ENCODE measurements at regions not wholly inside any gene's neighbourhood (a gene's known extent, or its start where the extent isn't known, plus 50 kb on each side); places are given as distances from the start of the nearest gene placed in this dataset.

DNA sequence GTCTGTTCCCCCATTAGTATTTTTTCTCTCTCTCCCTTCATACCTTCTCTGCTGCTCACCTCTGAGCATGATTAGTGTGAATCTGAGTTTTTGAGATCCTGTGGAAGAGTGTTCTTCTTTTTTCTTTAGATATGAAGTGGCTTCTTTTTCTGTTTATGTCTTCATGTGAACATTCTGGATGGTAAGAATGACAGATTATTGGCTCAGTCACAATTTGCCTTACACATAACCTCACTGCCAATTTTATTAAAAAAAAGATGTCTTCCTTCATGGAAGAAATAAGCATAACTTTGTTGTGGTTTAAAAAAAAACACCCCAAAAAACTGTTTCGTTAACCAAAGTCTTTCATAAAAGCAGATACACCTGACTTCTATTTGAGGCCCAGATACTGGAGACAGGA, 539.1 kb downstream of the PLCL1 start:
- TF ChIP-seq, protein P1, sequence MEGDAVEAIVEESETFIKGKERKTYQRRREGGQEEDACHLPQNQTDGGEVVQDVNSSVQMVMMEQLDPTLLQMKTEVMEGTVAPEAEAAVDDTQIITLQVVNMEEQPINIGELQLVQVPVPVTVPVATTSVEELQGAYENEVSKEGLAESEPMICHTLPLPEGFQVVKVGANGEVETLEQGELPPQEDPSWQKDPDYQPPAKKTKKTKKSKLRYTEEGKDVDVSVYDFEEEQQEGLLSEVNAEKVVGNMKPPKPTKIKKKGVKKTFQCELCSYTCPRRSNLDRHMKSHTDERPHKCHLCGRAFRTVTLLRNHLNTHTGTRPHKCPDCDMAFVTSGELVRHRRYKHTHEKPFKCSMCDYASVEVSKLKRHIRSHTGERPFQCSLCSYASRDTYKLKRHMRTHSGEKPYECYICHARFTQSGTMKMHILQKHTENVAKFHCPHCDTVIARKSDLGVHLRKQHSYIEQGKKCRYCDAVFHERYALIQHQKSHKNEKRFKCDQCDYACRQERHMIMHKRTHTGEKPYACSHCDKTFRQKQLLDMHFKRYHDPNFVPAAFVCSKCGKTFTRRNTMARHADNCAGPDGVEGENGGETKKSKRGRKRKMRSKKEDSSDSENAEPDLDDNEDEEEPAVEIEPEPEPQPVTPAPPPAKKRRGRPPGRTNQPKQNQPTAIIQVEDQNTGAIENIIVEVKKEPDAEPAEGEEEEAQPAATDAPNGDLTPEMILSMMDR (conservative IDR thresholded peaks at IDR 0.05; ENCODE audit: low read depth, low read length): no peak
- no peak for DNase-seq (ENCODE audit: low read depth)
- no peak overlapping the region for H3K4me3 ChIP-seq (ENCODE audit: low read depth, low read length)

DNA sequence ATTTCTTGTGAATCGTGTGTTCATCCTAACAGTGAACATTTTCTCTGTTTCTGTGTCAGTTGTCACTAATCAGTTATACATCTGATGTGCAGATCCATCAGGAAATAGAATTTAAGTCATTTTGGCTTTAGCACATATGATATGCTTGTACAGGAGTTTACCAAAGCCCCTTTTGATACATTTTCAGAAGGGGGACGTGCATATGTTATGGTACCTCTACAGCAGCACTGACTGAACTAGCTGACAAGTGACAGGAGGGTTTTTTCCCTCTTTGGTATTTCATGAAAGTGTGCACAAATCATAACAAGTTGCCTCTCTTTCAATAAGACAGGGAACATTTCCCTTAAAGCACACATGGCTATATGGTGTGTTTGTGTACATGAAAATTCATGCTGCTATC, 536.5 kb downstream of the PLCL1 start:
- DNase-seq (ENCODE audit: low read depth): no peak
- TF ChIP-seq, protein P1 (conservative IDR thresholded peaks at IDR 0.05; ENCODE audit: low read depth, low read length): no peak

DNA sequence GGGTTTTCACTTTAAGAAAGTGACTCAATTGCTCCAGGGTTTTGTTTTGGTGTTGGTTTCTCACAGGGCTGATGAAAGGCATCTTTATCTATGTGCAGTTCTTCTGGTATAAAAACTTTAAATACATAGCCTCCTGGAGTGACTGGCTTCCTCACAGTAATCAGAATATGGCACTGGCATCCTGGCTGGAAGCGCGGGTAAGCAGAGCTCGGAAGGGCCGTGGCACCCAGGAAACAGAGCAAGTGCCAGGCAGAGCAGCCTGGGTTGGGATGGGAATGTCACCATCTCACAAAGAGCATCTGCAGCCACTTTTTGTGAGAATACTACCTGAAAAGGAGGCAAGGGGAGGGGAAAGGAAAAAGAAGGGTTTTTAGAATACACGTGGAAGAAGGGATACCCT, 534.7 kb downstream of the PLCL1 start:
- DNase-seq (ENCODE audit: low read depth): no peak
- no peak overlapping the region for H3K4me3 ChIP-seq (ENCODE audit: low read depth, low read length)
- TF ChIP-seq, protein P1 (conservative IDR thresholded peaks at IDR 0.05; ENCODE audit: low read depth, low read length): no peak

More for the DNA sequence above, 536.5 kb downstream of the PLCL1 start:
- H3K4me3 ChIP-seq (ENCODE audit: low read depth, low read length): no peak overlapping the region

- no peak for DNase-seq (ENCODE audit: low read depth)
- no peak overlapping the region for H3K4me3 ChIP-seq (ENCODE audit: low read depth, low read length)
- TF ChIP-seq, protein P1 (conservative IDR thresholded peaks at IDR 0.05; ENCODE audit: low read depth, low read length): no peak
Measured at GRCh38 chr2:198337368-198337767, 533.0 kb downstream of the PLCL1 start.

DNA sequence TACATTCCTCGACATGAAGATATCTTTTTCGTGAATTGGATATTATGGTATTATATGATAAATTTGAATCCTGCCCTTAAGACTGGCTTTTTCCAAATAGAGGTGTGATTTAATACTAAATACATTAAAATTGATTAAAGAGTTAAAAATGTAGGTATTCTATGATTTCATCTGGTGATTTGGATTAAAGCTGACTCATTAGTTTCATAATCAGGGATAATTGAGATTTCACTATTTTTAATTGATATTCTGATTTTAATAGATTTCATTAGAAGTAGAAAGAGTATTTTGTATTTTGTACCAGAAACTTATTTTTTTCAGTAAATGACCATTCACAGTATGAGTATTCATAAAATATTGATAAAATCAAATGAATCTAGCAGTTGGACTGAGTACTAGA, 524.1 kb downstream of the PLCL1 start:
- H3K4me3 ChIP-seq (ENCODE audit: low read depth, low read length): no peak overlapping the region
- TF ChIP-seq, protein P1 (conservative IDR thresholded peaks at IDR 0.05; ENCODE audit: low read depth, low read length): no peak
- DNase-seq (ENCODE audit: low read depth): no peak

GRCh38 chr2:198327526-198327925, 523.1 kb downstream of the PLCL1 start:
- TF ChIP-seq, protein P1 (conservative IDR thresholded peaks at IDR 0.05; ENCODE audit: low read depth, low read length): no peak
- DNase-seq (ENCODE audit: low read depth): no peak
- H3K4me3 ChIP-seq (ENCODE audit: low read depth, low read length): no peak overlapping the region

GRCh38 chr2:198326431-198326830, 522.0 kb downstream of the PLCL1 start:
- TF ChIP-seq, protein P1 (conservative IDR thresholded peaks at IDR 0.05; ENCODE audit: low read depth, low read length): no peak
- H3K4me3 ChIP-seq (ENCODE audit: low read depth, low read length): no peak overlapping the region
- no peak for DNase-seq (ENCODE audit: low read depth)

All from choroid plexus epithelial cell (primary cell).